Bone marrow (tissue), 2 donors: ENCODE measurements at regions not wholly inside any gene's neighbourhood (a gene's known extent, or its start where the extent isn't known, plus 50 kb on each side); places are given as distances from the start of the nearest gene placed in this dataset.
"Not testable (repeated sequence)": the region's sequence is repeated elsewhere in the genome, so short reads cannot be mapped to it uniquely, and the experiment has no call there.

ENCODE experiments used
- DNase-seq, 2 donors: peaks; one replicate each; lab custom pipeline; 2025; lab: John Stamatoyannopoulos, UW

- no peak for DNase-seq
These were observed 61.4 kb downstream of the NXNL2 start for GRCh38 chr9:88596376-88596775.

- DNase-seq = no peak
These were observed 70.0 kb downstream of the NXNL2 start for GRCh38 chr9:88604836-88605511.

GRCh38 chr9:88605512-88606362 lies 70.8 kb downstream of the NXNL2 start:
- no peak for DNase-seq

- DNase-seq = no peak
These were observed 79.4 kb downstream of the NXNL2 start for GRCh38 chr9:88614359-88614758.

GRCh38 chr9:88623698-88624097 lies 88.7 kb downstream of the NXNL2 start:
- no peak for DNase-seq

GRCh38 chr9:88628114-88628513 lies 93.1 kb downstream of the NXNL2 start:
- DNase-seq = no peak

GRCh38 chr9:88628811-88629210 lies 93.8 kb downstream of the NXNL2 start:
- DNase-seq = no peak

GRCh38 chr9:88630574-88630973 lies 95.6 kb downstream of the NXNL2 start:
- not testable (repeated sequence) for DNase-seq

- no peak for DNase-seq
These were observed 100.2 kb downstream of the NXNL2 start for GRCh38 chr9:88635151-88635550.

- DNase-seq = no peak
These were observed 106.7 kb downstream of the NXNL2 start for GRCh38 chr9:88641456-88642240.

- DNase-seq = no peak
These were observed 107.4 kb downstream of the NXNL2 start for GRCh38 chr9:88642336-88642735.

GRCh38 chr9:88643931-88644330 lies 109.0 kb downstream of the NXNL2 start:
- no peak for DNase-seq

GRCh38 chr9:88645172-88645878 lies 110.3 kb downstream of the NXNL2 start:
- no peak for DNase-seq

- DNase-seq = no peak
These were observed 110.9 kb downstream of the NXNL2 start for GRCh38 chr9:88645879-88646199.

- no peak for DNase-seq
These were observed 111.7 kb downstream of the NXNL2 start for GRCh38 chr9:88646539-88647300.

GRCh38 chr9:88651682-88652633 lies 117.0 kb downstream of the NXNL2 start:
- no peak for DNase-seq

- no peak for DNase-seq
These were observed 117.9 kb downstream of the NXNL2 start for GRCh38 chr9:88652876-88653275.

- no peak for DNase-seq
These were observed 118.4 kb downstream of the NXNL2 start for GRCh38 chr9:88653406-88653805.

- DNase-seq = no peak
These were observed 118.9 kb downstream of the NXNL2 start for GRCh38 chr9:88653911-88654310.

GRCh38 chr9:88657893-88658292 lies 122.9 kb downstream of the NXNL2 start:
- no peak for DNase-seq
